ENCODE measurements at regions not wholly inside any gene's neighbourhood (a gene's known extent, or its start where the extent isn't known, plus 50 kb on each side); places are given as distances from the start of the nearest gene placed in this dataset.
"Not testable (repeated sequence)": the region's sequence is repeated elsewhere in the genome, so short reads cannot be mapped to it uniquely, and the experiment has no call there.

- DNase-seq: no peak
Measured at GRCh38 chr4:33626221-33626620, 2618.1 kb downstream of the ARAP2 start.

- no peak for DNase-seq
Measured at GRCh38 chr4:33628296-33628695, 2616.0 kb downstream of the ARAP2 start.

- no peak for DNase-seq
Measured at GRCh38 chr4:33649015-33649414, 2595.3 kb downstream of the ARAP2 start.

DNA sequence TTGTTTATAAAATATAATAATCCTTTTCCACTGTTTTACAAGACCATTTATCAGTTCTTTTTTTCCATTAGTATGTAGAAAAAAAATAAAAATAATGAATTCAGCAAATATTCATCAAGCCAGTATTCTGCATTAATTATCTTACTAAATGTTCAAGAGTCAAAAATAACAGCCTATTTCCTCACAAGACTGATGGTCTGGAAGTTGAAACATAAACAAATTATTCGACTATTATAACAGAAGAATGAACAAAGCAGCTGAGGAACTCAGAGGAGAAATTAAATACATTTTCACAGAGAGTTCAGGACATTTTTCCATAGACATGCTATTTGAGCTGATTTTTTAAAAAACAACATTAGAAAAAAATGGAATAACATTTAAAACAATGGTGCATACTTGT lies 2594.8 kb downstream of the ARAP2 start:
- DNase-seq: no peak

DNA sequence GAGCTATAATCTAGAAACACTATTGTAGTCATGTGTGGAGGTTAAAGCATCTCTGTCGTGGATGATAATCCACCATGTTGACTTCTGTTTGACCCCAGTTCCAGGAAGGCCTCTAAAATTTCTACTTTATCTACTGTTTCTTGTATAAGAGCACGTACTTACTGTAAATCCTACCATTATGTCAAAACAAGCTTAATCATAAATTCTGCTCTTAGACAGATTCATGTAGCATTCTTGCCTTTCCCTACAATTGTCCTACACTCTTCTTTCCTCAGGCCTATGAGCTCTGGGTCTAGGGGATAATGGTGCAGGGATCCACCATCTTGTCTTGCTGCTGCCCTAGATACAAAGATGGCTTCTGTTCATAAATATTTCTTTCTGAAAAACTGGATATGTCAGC lies 2594.3 kb downstream of the ARAP2 start:
- no peak for DNase-seq

- DNase-seq: no peak
Measured at GRCh38 chr4:33658971-33659370, 2585.3 kb downstream of the ARAP2 start.

DNA sequence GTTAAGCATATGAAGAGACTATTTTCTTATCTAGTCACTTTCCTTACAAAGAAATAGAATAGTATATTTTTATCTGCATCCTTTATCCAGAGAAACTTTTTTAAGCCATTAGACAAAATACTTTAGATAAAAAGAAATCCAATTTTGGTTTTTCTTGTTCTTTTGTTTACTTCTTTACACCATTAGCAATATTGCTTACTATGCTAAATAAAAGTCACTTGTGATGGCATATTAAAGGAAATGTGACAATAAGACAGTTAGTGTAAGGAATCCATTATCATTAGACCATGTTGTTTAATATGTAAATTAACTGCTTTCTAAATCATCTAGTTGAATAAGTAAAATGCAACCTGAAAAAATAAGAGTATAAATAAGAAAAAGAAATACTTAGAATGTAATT lies 2582.7 kb downstream of the ARAP2 start:
- no peak for DNase-seq

DNA sequence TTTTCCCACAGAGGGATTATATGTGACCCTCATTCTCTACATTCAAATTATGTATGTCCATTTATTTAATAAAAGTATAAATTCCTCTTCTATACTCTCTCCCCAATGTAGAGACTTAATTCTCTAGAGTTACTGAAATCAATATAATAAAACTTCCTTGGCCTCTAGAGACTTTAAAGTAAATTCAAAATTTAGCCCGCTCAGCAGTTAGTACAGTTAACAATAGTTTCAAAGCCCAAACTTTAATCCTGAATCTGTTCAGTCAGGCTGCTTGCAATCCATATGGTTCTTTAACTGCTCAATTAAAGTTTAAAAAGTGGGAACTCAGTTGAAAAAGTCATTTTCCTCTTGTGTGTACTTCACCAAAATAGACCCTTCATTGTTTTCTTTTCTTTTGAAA lies 2558.4 kb downstream of the ARAP2 start:
- DNase-seq: no peak

GRCh38 chr4:33696041-33696440 lies 2548.3 kb downstream of the ARAP2 start:
- no peak for DNase-seq

DNA sequence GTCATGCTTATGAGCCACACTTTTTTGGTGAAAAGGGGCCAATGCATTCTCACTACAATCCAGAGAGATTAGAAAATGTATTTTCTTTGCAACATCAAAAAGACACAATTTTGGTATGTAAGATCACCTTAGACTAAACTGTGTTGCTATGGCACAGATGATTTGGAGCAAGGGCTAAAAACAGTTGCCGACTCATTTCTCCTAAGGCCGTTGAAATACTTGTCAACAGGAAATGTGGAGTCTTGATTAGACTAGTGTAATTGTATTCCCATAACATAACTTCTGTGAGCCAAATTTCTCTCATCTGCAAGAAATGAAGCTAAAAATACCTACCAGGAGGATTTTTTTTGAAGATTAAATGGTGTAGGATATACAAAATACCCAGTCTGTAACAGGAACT lies 2547.7 kb downstream of the ARAP2 start:
- DNase-seq: no peak

GRCh38 chr4:33709247-33709646 lies 2535.1 kb downstream of the ARAP2 start:
- DNase-seq: no peak

GRCh38 chr4:33711826-33712225 lies 2532.5 kb downstream of the ARAP2 start:
- no peak for DNase-seq

DNA sequence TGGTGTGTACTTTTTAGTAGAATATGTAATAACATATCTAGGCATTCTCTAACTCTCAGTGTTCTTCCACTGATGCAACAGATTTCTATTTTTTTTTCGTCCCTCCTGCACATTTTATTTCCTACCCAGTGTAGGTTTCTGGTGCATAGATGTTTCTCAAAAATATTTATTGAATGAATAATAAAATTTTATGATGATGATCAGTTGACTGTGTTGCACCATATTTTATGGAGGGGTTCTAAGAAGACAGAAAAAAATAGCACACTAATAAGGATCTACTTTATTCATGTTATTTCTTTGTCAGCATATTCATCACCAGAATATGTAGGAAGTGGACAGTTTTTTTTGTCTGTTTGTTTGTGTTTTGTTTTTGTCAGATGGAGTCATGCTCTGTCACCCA lies 2529.3 kb downstream of the ARAP2 start:
- no peak for DNase-seq

GRCh38 chr4:33715841-33716395 lies 2528.4 kb downstream of the ARAP2 start:
- DNase-seq: peak; percentile 3

DNA sequence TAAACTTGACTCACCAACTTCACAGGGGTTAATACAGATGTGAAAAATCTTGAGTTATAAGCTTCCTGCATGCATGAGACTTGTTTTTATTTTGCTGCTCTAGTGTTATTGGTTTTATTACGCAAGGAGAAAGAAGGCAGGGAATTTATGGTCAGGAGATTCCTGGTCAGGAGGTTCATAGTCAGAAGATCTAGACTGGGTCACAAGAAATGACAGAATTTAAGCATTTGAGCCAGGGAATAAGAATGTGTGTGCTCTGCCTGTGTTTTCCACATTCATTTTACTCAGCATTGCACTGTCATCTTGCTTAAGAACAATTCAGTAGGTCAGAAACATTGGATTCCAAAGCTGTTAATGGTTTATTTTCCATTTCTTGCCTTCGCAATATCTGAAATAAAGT lies 2522.1 kb downstream of the ARAP2 start:
- no peak for DNase-seq

DNA sequence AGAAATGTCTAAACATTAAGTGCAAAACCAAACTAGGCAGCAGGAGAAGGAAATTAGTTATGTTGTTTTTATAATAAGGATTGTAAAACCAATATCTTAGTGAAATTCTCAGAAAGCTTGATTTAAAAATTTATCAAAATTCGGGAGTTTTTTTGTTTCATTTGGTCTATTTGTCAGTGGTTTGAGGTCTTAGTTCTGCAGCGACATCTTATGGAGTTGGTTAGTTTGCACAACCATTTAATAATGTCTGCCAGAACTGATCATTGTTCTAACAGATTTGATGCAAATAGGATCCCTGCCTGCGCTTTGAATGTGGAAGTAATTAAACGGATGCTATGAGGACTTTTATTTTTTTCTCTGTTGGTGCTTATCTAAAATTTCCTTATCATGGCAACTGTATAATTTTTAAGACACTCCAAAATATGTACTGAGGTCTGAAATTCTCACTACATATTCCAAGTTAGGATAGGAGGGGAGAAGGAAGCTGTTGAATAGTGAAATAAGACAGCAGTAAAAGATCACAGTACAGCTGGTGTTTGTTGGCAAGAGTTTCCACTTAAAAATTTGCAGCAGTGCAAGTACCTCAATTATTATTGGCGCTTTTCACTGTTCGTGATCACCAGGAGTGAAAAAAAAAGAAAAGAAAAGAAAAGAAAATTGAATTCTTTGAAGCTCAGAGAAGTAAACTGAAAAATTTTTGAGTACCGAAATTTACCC lies 2521.4 kb downstream of the ARAP2 start:
- DNase-seq: peak; percentile 4

DNA sequence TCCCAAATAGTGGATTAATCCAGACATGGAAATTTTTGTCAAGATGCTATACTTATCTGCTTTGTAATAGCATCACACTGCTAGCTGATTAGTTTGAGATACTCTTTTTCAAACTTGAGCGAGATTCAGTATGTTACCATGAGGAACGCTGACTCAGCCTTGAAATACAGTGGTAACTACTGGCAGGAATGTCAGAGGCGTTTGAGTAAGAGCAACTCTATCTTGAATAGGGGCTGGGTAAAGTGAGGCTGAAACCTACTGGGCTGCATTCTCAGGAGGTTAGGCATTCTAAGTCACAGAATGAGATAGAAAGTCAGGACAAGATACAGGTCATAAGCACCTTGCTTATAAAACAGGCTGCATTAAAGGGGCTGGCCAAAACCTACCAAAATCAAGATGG lies 2519.6 kb downstream of the ARAP2 start:
- DNase-seq: no peak

GRCh38 chr4:33725861-33726260 lies 2518.5 kb downstream of the ARAP2 start:
- DNase-seq: no peak

GRCh38 chr4:33737726-33738125 lies 2506.6 kb downstream of the ARAP2 start:
- DNase-seq: no peak

GRCh38 chr4:33739884-33740632 lies 2504.3 kb downstream of the ARAP2 start:
- no peak for DNase-seq

- not testable (repeated sequence) for DNase-seq
Measured at GRCh38 chr4:33740871-33741270, 2503.4 kb downstream of the ARAP2 start.

GRCh38 chr4:33746979-33747378 lies 2497.3 kb downstream of the ARAP2 start:
- DNase-seq: no peak

DNA sequence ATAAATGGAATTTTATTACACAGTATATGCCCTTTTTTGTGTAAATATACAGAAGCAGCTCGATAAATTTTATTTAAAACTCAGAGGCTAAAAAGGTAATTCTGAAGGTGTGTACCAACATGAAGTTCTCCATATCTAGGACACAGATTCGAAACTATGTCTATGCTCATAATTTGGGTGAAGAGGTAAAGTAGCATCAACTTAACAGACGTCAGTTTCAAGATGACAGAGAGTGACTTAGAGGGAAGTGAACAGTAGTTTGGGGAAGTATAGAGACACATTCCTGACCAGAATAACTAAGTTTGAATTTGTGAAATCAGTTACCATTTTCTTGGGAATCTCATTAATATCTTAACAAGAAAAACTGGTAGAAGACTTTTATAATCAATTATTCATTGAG lies 2493.3 kb downstream of the ARAP2 start:
- no peak for DNase-seq

- no peak for DNase-seq
Measured at GRCh38 chr4:33772582-33772981, 2471.7 kb downstream of the ARAP2 start.

Measured in NCI-H2171 treated with DMSO at 0.1 percent for 48 hours (cell line).